ENCODE measurements at regions not wholly inside any gene's neighbourhood (a gene's known extent, or its start where the extent isn't known, plus 50 kb on each side); places are given as distances from the start of the nearest gene placed in this dataset.

GRCh38 chr5:73374520-73375190 lies 73.9 kb downstream of the FOXD1 start:
- DNase-seq (ENCODE audit: low read depth in 3 of 3, low spot score in 1 of 3) = no peak

GRCh38 chr5:73373814-73374510 lies 74.6 kb downstream of the FOXD1 start:
- DNase-seq (ENCODE audit: low read depth in 3 of 3, low spot score in 1 of 3) = no peak

GRCh38 chr5:73370640-73371583 lies 77.7 kb downstream of the FOXD1 start:
- no peak for DNase-seq (ENCODE audit: low read depth in 3 of 3, low spot score in 1 of 3)

- DNase-seq (ENCODE audit: low read depth in 3 of 3, low spot score in 1 of 3) = no peak
These were observed 78.5 kb downstream of the FOXD1 start for GRCh38 chr5:73370095-73370494.

- DNase-seq (ENCODE audit: low read depth in 3 of 3, low spot score in 1 of 3) = no peak
These were observed 79.3 kb downstream of the FOXD1 start for GRCh38 chr5:73369278-73369677.

GRCh38 chr5:73367650-73368049 lies 80.9 kb downstream of the FOXD1 start:
- DNase-seq (ENCODE audit: low read depth in 3 of 3, low spot score in 1 of 3) = no peak

GRCh38 chr5:73365990-73366667 lies 82.4 kb downstream of the FOXD1 start:
- no peak for DNase-seq (ENCODE audit: low read depth in 3 of 3, low spot score in 1 of 3)

- no peak for DNase-seq (ENCODE audit: low read depth in 3 of 3, low spot score in 1 of 3)
These were observed 83.2 kb downstream of the FOXD1 start for GRCh38 chr5:73365301-73365853.

- no peak for DNase-seq (ENCODE audit: low read depth in 3 of 3, low spot score in 1 of 3)
These were observed 84.5 kb downstream of the FOXD1 start for GRCh38 chr5:73363911-73364730.

- no peak for DNase-seq (ENCODE audit: low read depth in 3 of 3, low spot score in 1 of 3)
These were observed 89.2 kb downstream of the FOXD1 start for GRCh38 chr5:73359395-73359794.

GRCh38 chr5:73358366-73358765 lies 90.2 kb downstream of the FOXD1 start:
- no peak for DNase-seq (ENCODE audit: low read depth in 3 of 3, low spot score in 1 of 3)

- no peak for DNase-seq (ENCODE audit: low read depth in 3 of 3, low spot score in 1 of 3)
These were observed 91.0 kb downstream of the FOXD1 start for GRCh38 chr5:73357576-73357975.

- no peak for DNase-seq (ENCODE audit: low read depth in 3 of 3, low spot score in 1 of 3)
These were observed 93.5 kb downstream of the FOXD1 start for GRCh38 chr5:73355108-73355507.

- DNase-seq (ENCODE audit: low read depth in 3 of 3, low spot score in 1 of 3) = no peak
These were observed 94.2 kb downstream of the FOXD1 start for GRCh38 chr5:73354406-73354805.

GRCh38 chr5:73352649-73353230 lies 95.8 kb downstream of the FOXD1 start:
- DNase-seq (ENCODE audit: low read depth in 3 of 3, low spot score in 1 of 3) = no peak

GRCh38 chr5:73352243-73352642 lies 96.3 kb downstream of the FOXD1 start:
- DNase-seq (ENCODE audit: low read depth in 3 of 3, low spot score in 1 of 3) = no peak

- no peak for DNase-seq (ENCODE audit: low read depth in 3 of 3, low spot score in 1 of 3)
These were observed 97.0 kb downstream of the FOXD1 start for GRCh38 chr5:73351593-73351992.

GRCh38 chr5:73346878-73347408 lies 101.6 kb downstream of the FOXD1 start:
- DNase-seq (ENCODE audit: low read depth in 3 of 3, low spot score in 1 of 3) = no peak

- DNase-seq (ENCODE audit: low read depth in 3 of 3, low spot score in 1 of 3) = no peak
These were observed 103.7 kb downstream of the FOXD1 start for GRCh38 chr5:73344835-73345234.

Measured in stimulated activated CD4-positive, alpha-beta T cell treated with anti-CD3 and anti-CD28 coated beads, TNF-alpha, amount 100 ng/mL, for 1 hour (primary cell).